DMS153 treated with DMSO at 0.1 percent for 48 hours (cell line): ENCODE measurements at regions not wholly inside any gene's neighbourhood (a gene's known extent, or its start where the extent isn't known, plus 50 kb on each side); places are given as distances from the start of the nearest gene placed in this dataset.
A peak's percentile ranks its signal among the peaks of the same experiment; 100 is the strongest.
"Not testable (repeated sequence)": the region's sequence is repeated elsewhere in the genome, so short reads cannot be mapped to it uniquely, and the experiment has no call there.

Experiments used
- DNase-seq: peaks from one replicate; lab custom pipeline; 2025; ENCODE audit not compliant: unreplicated experiment; lab: John Stamatoyannopoulos, UW

GRCh38 chr14:84975241-84975902 lies 554.6 kb upstream of the FLRT2 start:
- no peak for DNase-seq

- no peak for DNase-seq
These were observed 553.1 kb upstream of the FLRT2 start for GRCh38 chr14:84976805-84977204.

- DNase-seq = no peak
These were observed 542.9 kb upstream of the FLRT2 start for GRCh38 chr14:84987042-84987441.

GRCh38 chr14:84988357-84988756 lies 541.6 kb upstream of the FLRT2 start:
- DNase-seq = no peak

- no peak for DNase-seq
These were observed 538.9 kb upstream of the FLRT2 start for GRCh38 chr14:84991021-84991420.

- DNase-seq = no peak
These were observed 531.7 kb upstream of the FLRT2 start for GRCh38 chr14:84998216-84998615.

- DNase-seq = no peak
These were observed 527.1 kb upstream of the FLRT2 start for GRCh38 chr14:85002846-85003245.

GRCh38 chr14:85003805-85004204 lies 526.1 kb upstream of the FLRT2 start:
- DNase-seq = no peak

- DNase-seq = no peak
These were observed 520.4 kb upstream of the FLRT2 start for GRCh38 chr14:85009506-85009905.

- no peak for DNase-seq
These were observed 519.8 kb upstream of the FLRT2 start for GRCh38 chr14:85010186-85010585.

GRCh38 chr14:85016496-85016895 lies 513.4 kb upstream of the FLRT2 start:
- DNase-seq = no peak

- not testable (repeated sequence) for DNase-seq
These were observed 506.1 kb upstream of the FLRT2 start for GRCh38 chr14:85023866-85024265.

- DNase-seq = no peak
These were observed 505.0 kb upstream of the FLRT2 start for GRCh38 chr14:85024931-85025330.

GRCh38 chr14:85027681-85028370 lies 502.1 kb upstream of the FLRT2 start:
- DNase-seq = no peak

- no peak for DNase-seq
These were observed 492.5 kb upstream of the FLRT2 start for GRCh38 chr14:85037411-85037810.

GRCh38 chr14:85038526-85039352 lies 491.2 kb upstream of the FLRT2 start:
- DNase-seq = no peak

GRCh38 chr14:85039353-85039626 lies 490.7 kb upstream of the FLRT2 start:
- DNase-seq = no peak

- peak; percentile 16 for DNase-seq
These were observed 489.8 kb upstream of the FLRT2 start for GRCh38 chr14:85040046-85040685.

- peak; percentile 38 for DNase-seq
These were observed 488.3 kb upstream of the FLRT2 start for GRCh38 chr14:85041618-85042017.

GRCh38 chr14:85042301-85042700 lies 487.6 kb upstream of the FLRT2 start:
- no peak for DNase-seq

GRCh38 chr14:85050180-85050579 lies 479.8 kb upstream of the FLRT2 start:
- no peak for DNase-seq

GRCh38 chr14:85052646-85053045 lies 477.3 kb upstream of the FLRT2 start:
- no peak for DNase-seq
